Lower lobe of right lung (tissue), 2 donors: ENCODE measurements at regions not wholly inside any gene's neighbourhood (a gene's known extent, or its start where the extent isn't known, plus 50 kb on each side); places are given as distances from the start of the nearest gene placed in this dataset.
"Not testable (repeated sequence)": the region's sequence is repeated elsewhere in the genome, so short reads cannot be mapped to it uniquely, and the experiment has no call there.

Source experiments
- ATAC-seq, 2 donors: fragments of 200-7000 bp; cut with Tn5 transposase; one replicate each; pipeline ENCODE4 v1.9.1; 2020 to 2022; ENCODE audit warnings: mild to moderate bottlenecking in 2 of 2, moderate library complexity in 2 of 2
- DNase-seq: peaks from one replicate; pipeline ENCODE4 v3.0.0-alpha.2; 2020
- H3K27ac ChIP-seq: fragments of 200-600 bp; one replicate; pipeline ENCODE4 v1.8.0; 2022
- H3K27me3 ChIP-seq: fragments of 200-600 bp; one replicate; pipeline ENCODE4 v1.8.0; 2022; ENCODE audit warnings: low read depth
- H3K36me3 ChIP-seq: fragments of 200-600 bp; one replicate; pipeline ENCODE4 v1.8.0; 2022; ENCODE audit warnings: mild to moderate bottlenecking
- H3K4me1 ChIP-seq: fragments of 200-600 bp; one replicate; pipeline ENCODE4 v1.8.0; 2022
- H3K4me3 ChIP-seq: fragments of 200-600 bp; one replicate; pipeline ENCODE4 v1.8.0; 2022; ENCODE audit warnings: mild to moderate bottlenecking
- H3K9me3 ChIP-seq: fragments of 200-600 bp; one replicate; pipeline ENCODE4 v1.8.0; 2022
- CTCF ChIP-seq: fragments of 200-600 bp; IDR thresholded peaks from one replicate; pipeline ENCODE4 v1.8.0; 2022; ENCODE audit warnings: antibody characterized with exemption, mild to moderate bottlenecking
- intact Hi-C: fragments of 100-400 bp; cut with DNase I; formaldehyde crosslinking; loops from one replicate; pipeline ENCODE4 v1.11.0; 2022
- donor health status: DM: no; HTN: yes; CAD: no; lungs with severe emphysema.

GRCh38 chr4:55277011-55277410, 69.0 kb upstream of the SRD5A3 start:
- H3K36me3 ChIP-seq: no peaks in the 10 kb centered on the region
- no peaks in the 10 kb centered on the region for H3K4me1 ChIP-seq
- no peaks in the 10 kb centered on the region for H3K9me3 ChIP-seq
- no peak for ATAC-seq
- TF ChIP-seq CTCF: no peak
- intact Hi-C loops: no loop called here
- H3K27ac ChIP-seq: no peak overlapping the region
- H3K4me3 ChIP-seq: no peak overlapping the region
- no peak for DNase-seq
- no peaks in the 10 kb centered on the region for H3K27me3 ChIP-seq

- no peaks in the 10 kb centered on the region for H3K27me3 ChIP-seq
- no peaks in the 10 kb centered on the region for H3K36me3 ChIP-seq
- ATAC-seq: no peak
- H3K9me3 ChIP-seq: no peaks in the 10 kb centered on the region
- no peak for TF ChIP-seq CTCF
- intact Hi-C loops: no loop called here
- no peak overlapping the region for H3K27ac ChIP-seq
- no peaks in the 10 kb centered on the region for H3K4me1 ChIP-seq
- no peak for DNase-seq
- H3K4me3 ChIP-seq: no peak overlapping the region
Measured at GRCh38 chr4:55278316-55278715, 67.7 kb upstream of the SRD5A3 start.

GRCh38 chr4:55280474-55280873, 65.6 kb upstream of the SRD5A3 start:
- H3K36me3 ChIP-seq, DNase-seq, intact Hi-C loops, H3K4me1 ChIP-seq, ATAC-seq, H3K4me3 ChIP-seq, H3K27me3 ChIP-seq, H3K27ac ChIP-seq: not testable (repeated sequence)
- peaks cover 14% of the 10 kb centered on the region for H3K9me3 ChIP-seq

GRCh38 chr4:55281118-55281683, 64.8 kb upstream of the SRD5A3 start:
- H3K4me3 ChIP-seq, ATAC-seq, DNase-seq, intact Hi-C loops, H3K4me1 ChIP-seq, H3K36me3 ChIP-seq, H3K27me3 ChIP-seq, H3K27ac ChIP-seq: not testable (repeated sequence)
- H3K9me3 ChIP-seq: peaks cover 14% of the 10 kb centered on the region

GRCh38 chr4:55284331-55284730, 61.7 kb upstream of the SRD5A3 start:
- H3K9me3 ChIP-seq: peaks cover 14% of the 10 kb centered on the region
- H3K27ac ChIP-seq: no peak overlapping the region
- intact Hi-C loops: no loop called here
- no peak for TF ChIP-seq CTCF
- ATAC-seq (no peak), DNase-seq (no peak)
- H3K36me3 ChIP-seq: no peaks in the 10 kb centered on the region
- H3K27me3 ChIP-seq: no peaks in the 10 kb centered on the region
- no peak overlapping the region for H3K4me3 ChIP-seq
- no peaks in the 10 kb centered on the region for H3K4me1 ChIP-seq

GRCh38 chr4:55291227-55291640, 54.8 kb upstream of the SRD5A3 start:
- H3K27ac ChIP-seq: no peak overlapping the region
- no peak for TF ChIP-seq CTCF
- no peak overlapping the region for H3K4me3 ChIP-seq
- intact Hi-C loops: no loop called here
- H3K36me3 ChIP-seq: no peaks in the 10 kb centered on the region
- ATAC-seq (peak; percentile 29 to 53), DNase-seq (peak; percentile 49)
- H3K4me1 ChIP-seq: peaks cover 6% of the 10 kb centered on the region
- no peaks in the 10 kb centered on the region for H3K9me3 ChIP-seq
- no peaks in the 10 kb centered on the region for H3K27me3 ChIP-seq

GRCh38 chr4:55296096-55296495, 49.9 kb upstream of the SRD5A3 start:
- no peak for DNase-seq
- ATAC-seq: no peak
- Histone ChIP-seq H3K4me3 (no peak overlapping the region), H3K27me3 (no peaks in the 10 kb centered on the region), H3K4me1 (no peaks in the 10 kb centered on the region), H3K9me3 (no peaks in the 10 kb centered on the region), H3K27ac (no peak overlapping the region), H3K36me3 (no peaks in the 10 kb centered on the region)
- no peak for TF ChIP-seq CTCF
- intact Hi-C loops: no loop called here
